Trophoblast cell (in vitro differentiated cells and primary cell): ENCODE measurements at regions not wholly inside any gene's neighbourhood (a gene's known extent, or its start where the extent isn't known, plus 50 kb on each side); places are given as distances from the start of the nearest gene placed in this dataset.

Source experiments
- DNase-seq, 2 donors: peaks; one replicate each; pipeline ENCODE4 v3.0.0-alpha.2; 2016
- H2AFZ ChIP-seq: 2 replicates; pipeline ENCODE4 v1.6.1; 2013; ENCODE audit warnings: low read length, moderate library complexity, mild to moderate bottlenecking; ENCODE audit not compliant: insufficient read depth, poor library complexity
- H2AK5ac ChIP-seq: 2 replicates; pipeline ENCODE4 v1.6.1; 2013; ENCODE audit warnings: mild to moderate bottlenecking, low read length
- H2BK120ac ChIP-seq: 2 replicates; pipeline ENCODE4 v1.6.1; 2013; ENCODE audit warnings: low read length, mild to moderate bottlenecking, moderate library complexity; ENCODE audit not compliant: insufficient read depth, poor library complexity
- H2BK12ac ChIP-seq: 2 replicates; pipeline ENCODE4 v1.6.1; 2013; ENCODE audit warnings: mild to moderate bottlenecking, low read length, moderate library complexity
- H2BK5ac ChIP-seq: 2 replicates; pipeline ENCODE4 v1.6.1; 2013; ENCODE audit warnings: low read length, low read depth, moderate library complexity, mild to moderate bottlenecking; ENCODE audit not compliant: poor library complexity
- H3K14ac ChIP-seq: 2 replicates; pipeline ENCODE4 v1.6.1; 2013; ENCODE audit warnings: mild to moderate bottlenecking, low read length
- H3K18ac ChIP-seq: 2 replicates; pipeline ENCODE4 v1.6.1; 2013; ENCODE audit warnings: mild to moderate bottlenecking, low read length
- H3K23ac ChIP-seq: 2 replicates; pipeline ENCODE4 v1.6.1; 2013; ENCODE audit warnings: low read length
- H3K27ac ChIP-seq: 2 replicates; pipeline ENCODE4 v1.5.1; 2013; ENCODE audit warnings: low read depth, mild to moderate bottlenecking, inconsistent platforms, low read length, moderate library complexity
- H3K27me3 ChIP-seq: 2 replicates; pipeline ENCODE4 v1.6.1; 2013; ENCODE audit warnings: inconsistent platforms, mild to moderate bottlenecking, low read length, moderate library complexity; ENCODE audit not compliant: insufficient read depth
- H3K36me3 ChIP-seq, 2 experiments: 1 replicate in 1 of 2; 2 replicates in 1 of 2; pipeline ENCODE4 v1.6.1; 2013; ENCODE audit warnings: low read length in 2 of 2, mild to moderate bottlenecking in 2 of 2, moderate library complexity in 1 of 2; ENCODE audit not compliant: insufficient read depth in 2 of 2, control insufficient read depth in 1 of 2
- H3K4ac ChIP-seq: 2 replicates; pipeline ENCODE4 v1.6.1; 2013; ENCODE audit warnings: low read depth, mild to moderate bottlenecking, low read length, moderate library complexity
- H3K4me1 ChIP-seq, 2 experiments: 1 replicate in 1 of 2; 2 replicates in 1 of 2; pipeline ENCODE4 v1.6.1; 2013; ENCODE audit warnings: low read length in 2 of 2, mild to moderate bottlenecking in 2 of 2, moderate library complexity in 1 of 2; ENCODE audit not compliant: insufficient read depth in 2 of 2, control insufficient read depth in 1 of 2
- H3K4me2 ChIP-seq: 2 replicates; pipeline ENCODE4 v1.6.1; 2013; ENCODE audit warnings: inconsistent platforms, mild to moderate bottlenecking, low read length, moderate library complexity
- H3K4me3 ChIP-seq: 2 replicates; pipeline ENCODE4 v1.5.1; 2013; ENCODE audit warnings: mild to moderate bottlenecking, low read depth, low read length, inconsistent platforms
- H3K79me1 ChIP-seq: one replicate; pipeline ENCODE4 v1.6.1; 2013; ENCODE audit warnings: low read length
- H3K79me2 ChIP-seq: 2 replicates; pipeline ENCODE4 v1.6.1; 2013; ENCODE audit warnings: low read length, mild to moderate bottlenecking; ENCODE audit not compliant: control insufficient read depth, insufficient read depth, poor library complexity
- H3K9ac ChIP-seq: 2 replicates; pipeline ENCODE4 v1.6.1; 2013; ENCODE audit warnings: mild to moderate bottlenecking, low read length
- H3K9me3 ChIP-seq: 2 replicates; pipeline ENCODE4 v1.6.1; 2013; ENCODE audit warnings: low read depth, mild to moderate bottlenecking, control low read depth, inconsistent platforms, low read length; ENCODE audit not compliant: insufficient read depth
- H4K12ac ChIP-seq: 2 replicates; pipeline ENCODE4 v1.6.1; 2013; ENCODE audit warnings: low read depth, mild to moderate bottlenecking, low read length, moderate library complexity
- H4K8ac ChIP-seq: 2 replicates; pipeline ENCODE4 v1.6.1; 2013; ENCODE audit warnings: low read depth, mild to moderate bottlenecking, low read length, moderate library complexity
- H4K91ac ChIP-seq: one replicate; pipeline ENCODE4 v1.6.1; 2013; ENCODE audit warnings: low read depth, mild to moderate bottlenecking, low read length, moderate library complexity
- WGBS: extraction: QIAGEN DNeasy Blood & Tissue Kit; methylation state at CpG from one replicate; pipeline ENCODE4 v1.1.7; 2013; ENCODE audit warnings: missing lambda C conversion rate; ENCODE audit not compliant: insufficient read length, insufficient coverage; ENCODE audit errors: extremely low coverage; 5-methylcytosine and 5-hydroxymethylcytosine counted together

- Histone ChIP-seq H2AFZ (no peak overlapping the region), H3K9ac (no peak overlapping the region), H3K9me3 (no peaks in the 10 kb centered on the region), H3K18ac (no peak overlapping the region), H3K27ac (no peak overlapping the region), H3K79me1 (no peaks in the 10 kb centered on the region), H3K4me2 (no peak overlapping the region), H4K8ac (no peak overlapping the region), H4K12ac (no peak overlapping the region), H3K36me3 (no peaks in the 10 kb centered on the region), H3K4me1 (no peaks in the 10 kb centered on the region), H3K4me3 (no peak overlapping the region), H3K23ac (no peak overlapping the region), H4K91ac (no peak overlapping the region), H2BK12ac (no peak overlapping the region), H3K14ac (no peak overlapping the region), H3K4ac (no peak overlapping the region), H3K27me3 (no peaks in the 10 kb centered on the region), H3K79me2 (no peaks in the 10 kb centered on the region), H2BK5ac (no peak overlapping the region), H2BK120ac (no peak overlapping the region), H2AK5ac (no peak overlapping the region)
- no CpG with 5 or more reads among the region's 4 CpGs for WGBS
- DNase-seq = no peak
Measured at GRCh38 chr7:88600695-88601094, 158.8 kb upstream of the ZNF804B start.

GRCh38 chr7:88599528-88599927 is 160.0 kb upstream of the ZNF804B start:
- no peak overlapping the region for H3K23ac ChIP-seq
- H3K18ac ChIP-seq = no peak overlapping the region
- H4K12ac ChIP-seq = no peak overlapping the region
- H3K27me3 ChIP-seq = no peaks in the 10 kb centered on the region
- no peak overlapping the region for H3K14ac ChIP-seq
- no peak overlapping the region for H2BK120ac ChIP-seq
- H2BK5ac ChIP-seq = no peak overlapping the region
- no peak for DNase-seq
- H3K9ac ChIP-seq = no peak overlapping the region
- H3K4me3 ChIP-seq = no peak overlapping the region
- H3K27ac ChIP-seq = no peak overlapping the region
- no peaks in the 10 kb centered on the region for H3K4me1 ChIP-seq
- WGBS = no CpG with 5 or more reads among the region's 3 CpGs
- no peaks in the 10 kb centered on the region for H3K79me2 ChIP-seq
- H2BK12ac ChIP-seq = no peak overlapping the region
- no peaks in the 10 kb centered on the region for H3K79me1 ChIP-seq
- H4K8ac ChIP-seq = no peak overlapping the region
- no peak overlapping the region for H2AFZ ChIP-seq
- no peak overlapping the region for H3K4ac ChIP-seq
- H4K91ac ChIP-seq = no peak overlapping the region
- no peak overlapping the region for H2AK5ac ChIP-seq
- no peaks in the 10 kb centered on the region for H3K9me3 ChIP-seq
- H3K4me2 ChIP-seq = no peak overlapping the region
- H3K36me3 ChIP-seq = no peaks in the 10 kb centered on the region

GRCh38 chr7:88597941-88598425 is 161.5 kb upstream of the ZNF804B start:
- H3K79me2 ChIP-seq = no peaks in the 10 kb centered on the region
- no peaks in the 10 kb centered on the region for H3K79me1 ChIP-seq
- H2BK12ac ChIP-seq = no peak overlapping the region
- no peak overlapping the region for H2BK120ac ChIP-seq
- no peak overlapping the region for H4K12ac ChIP-seq
- no peak overlapping the region for H4K91ac ChIP-seq
- H2AK5ac ChIP-seq = no peak overlapping the region
- H3K9me3 ChIP-seq = no peaks in the 10 kb centered on the region
- no peak overlapping the region for H2AFZ ChIP-seq
- H3K4me1 ChIP-seq = no peaks in the 10 kb centered on the region
- no peak overlapping the region for H4K8ac ChIP-seq
- H3K4me2 ChIP-seq = no peak overlapping the region
- no peaks in the 10 kb centered on the region for H3K36me3 ChIP-seq
- no peak overlapping the region for H3K18ac ChIP-seq
- no peak overlapping the region for H3K4me3 ChIP-seq
- no peak overlapping the region for H3K9ac ChIP-seq
- H3K27ac ChIP-seq = no peak overlapping the region
- no peak overlapping the region for H2BK5ac ChIP-seq
- no peak for DNase-seq
- H3K27me3 ChIP-seq = no peaks in the 10 kb centered on the region
- H3K4ac ChIP-seq = no peak overlapping the region
- no peak overlapping the region for H3K23ac ChIP-seq
- WGBS = no CpG with 5 or more reads among the region's 2 CpGs
- H3K14ac ChIP-seq = no peak overlapping the region

GRCh38 chr7:88590963-88591362 is 168.5 kb upstream of the ZNF804B start:
- Histone ChIP-seq H4K8ac (no peak overlapping the region), H4K12ac (no peak overlapping the region), H4K91ac (no peak overlapping the region), H3K9ac (no peak overlapping the region), H2BK120ac (no peak overlapping the region), H3K4me1 (no peaks in the 10 kb centered on the region), H3K27me3 (no peaks in the 10 kb centered on the region), H3K27ac (no peak overlapping the region), H3K23ac (no peak overlapping the region), H2BK5ac (no peak overlapping the region), H3K4me3 (no peak overlapping the region), H2AFZ (no peak overlapping the region), H3K18ac (no peak overlapping the region), H3K4ac (no peak overlapping the region), H3K4me2 (no peak overlapping the region), H3K36me3 (no peaks in the 10 kb centered on the region), H2AK5ac (no peak overlapping the region), H3K79me2 (no peaks in the 10 kb centered on the region), H3K9me3 (no peaks in the 10 kb centered on the region), H2BK12ac (no peak overlapping the region), H3K14ac (no peak overlapping the region), H3K79me1 (no peaks in the 10 kb centered on the region)
- DNase-seq = no peak
- no CpG with 5 or more reads among the region's 2 CpGs for WGBS
